ENCODE measurements at regions not wholly inside any gene's neighbourhood (a gene's known extent, or its start where the extent isn't known, plus 50 kb on each side); places are given as distances from the start of the nearest gene placed in this dataset.
A peak's percentile ranks its signal among the peaks of the same experiment; 100 is the strongest.

GRCh38 chr6:145206247-145206907 is 528.9 kb downstream of the EPM2A start:
- no peak for DNase-seq (ENCODE audit: low spot score)
- CTCF ChIA-PET: interaction anchor here (0.6 kb wide), 1 partner anchor 51 kb away, joined by 3 read pairs; no protein-coding TSS in a partner anchor
- no peak for TF ChIP-seq CTCF (conservative IDR thresholded peaks at IDR 0.05; ENCODE audit: low read depth)
- H3K27ac ChIP-seq: no peak overlapping the region
- POLR2A ChIA-PET (ENCODE audit: low non-redundant PET): no interaction called here

GRCh38 chr6:145208474-145208873 is 526.8 kb downstream of the EPM2A start:
- H3K27ac ChIP-seq: no peak overlapping the region
- TF ChIP-seq CTCF (conservative IDR thresholded peaks at IDR 0.05; ENCODE audit: low read depth): no peak
- POLR2A ChIA-PET (ENCODE audit: low non-redundant PET): no interaction called here
- DNase-seq (ENCODE audit: low spot score): no peak
- CTCF ChIA-PET: no interaction called here

- no peak for TF ChIP-seq CTCF (conservative IDR thresholded peaks at IDR 0.05; ENCODE audit: low read depth)
- no peak overlapping the region for H3K27ac ChIP-seq
- CTCF ChIA-PET: no interaction called here
- POLR2A ChIA-PET (ENCODE audit: low non-redundant PET): no interaction called here
- no peak for DNase-seq (ENCODE audit: low spot score)
Measured at GRCh38 chr6:145209272-145209671, 526.0 kb downstream of the EPM2A start.

- no peak for DNase-seq (ENCODE audit: low spot score)
- no peak overlapping the region for H3K27ac ChIP-seq
- CTCF ChIA-PET: interaction anchor here (0.6 kb wide), 2 partner anchors 315 to 625 kb away, joined by 3 read pairs; no protein-coding TSS in a partner anchor
- no peak for TF ChIP-seq CTCF (conservative IDR thresholded peaks at IDR 0.05; ENCODE audit: low read depth)
- POLR2A ChIA-PET (ENCODE audit: low non-redundant PET): no interaction called here
Measured at GRCh38 chr6:145212813-145213212, 522.5 kb downstream of the EPM2A start.

GRCh38 chr6:145213614-145214013 is 521.7 kb downstream of the EPM2A start:
- no peak for TF ChIP-seq CTCF (conservative IDR thresholded peaks at IDR 0.05; ENCODE audit: low read depth)
- POLR2A ChIA-PET (ENCODE audit: low non-redundant PET): no interaction called here
- CTCF ChIA-PET: interaction anchor here (0.7 kb wide), 1 partner anchor 29 kb away, joined by 3 read pairs; no protein-coding TSS in a partner anchor

GRCh38 chr6:145214570-145214969 is 520.8 kb downstream of the EPM2A start:
- POLR2A ChIA-PET (ENCODE audit: low non-redundant PET): no interaction called here
- TF ChIP-seq CTCF (conservative IDR thresholded peaks at IDR 0.05; ENCODE audit: low read depth): peak; percentile 68
- H3K27ac ChIP-seq: no peak overlapping the region
- DNase-seq (ENCODE audit: low spot score): peak; percentile 14
- CTCF ChIA-PET: no interaction called here

More at GRCh38 chr6:145213614-145214013, 521.7 kb downstream of the EPM2A start:
- DNase-seq (ENCODE audit: low spot score): no peak
- no peak overlapping the region for H3K27ac ChIP-seq

Measured in RWPE1 (cell line).